MM.1S (cell line): ENCODE measurements at regions not wholly inside any gene's neighbourhood (a gene's known extent, or its start where the extent isn't known, plus 50 kb on each side); places are given as distances from the start of the nearest gene placed in this dataset.

ENCODE experiments used
- CTCF ChIP-seq: fragments of 300-600 bp; sonication (generic); IDR thresholded peaks from 2 replicates; pipeline ENCODE4 v1.5.1; 2016; ENCODE audit warnings: antibody characterized with exemption, low read length, mixed read lengths
- EZH2phosphoT487 ChIP-seq: fragments of 300-600 bp; sonication (generic); IDR thresholded peaks from 2 replicates; pipeline ENCODE4 v1.6.1; 2018; ENCODE audit warnings: antibody characterized with exemption, low read length

DNA sequence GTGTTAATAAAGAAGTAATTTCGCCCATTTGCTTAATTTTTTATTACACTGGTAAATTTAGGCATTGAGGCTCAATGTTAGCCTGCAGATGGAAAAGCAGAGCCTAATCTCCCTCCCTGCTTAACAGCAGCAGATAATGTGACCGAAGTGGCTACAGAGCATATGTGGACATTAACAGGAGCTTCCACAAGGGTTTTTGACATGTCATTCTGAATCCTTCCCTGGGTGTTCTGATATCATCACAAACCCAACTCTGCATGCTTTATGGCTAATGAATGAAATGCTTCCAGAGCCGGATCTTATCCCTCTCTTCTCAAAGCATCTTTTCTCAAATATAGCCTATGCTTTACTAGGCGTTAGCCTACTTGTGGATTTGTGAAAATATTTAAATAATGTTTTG is 208.6 kb downstream of the CAAP1 start:
- TF ChIP-seq CTCF (no peak), EZH2phosphoT487 (no peak)
